Cerebellar cortex (tissue), 1 donor: ENCODE measurements at regions not wholly inside any gene's neighbourhood (a gene's known extent, or its start where the extent isn't known, plus 50 kb on each side); places are given as distances from the start of the nearest gene placed in this dataset.

Experiments
- DNase-seq: peaks from one replicate; pipeline ENCODE4 v3.0.0-alpha.2; 2015; ENCODE audit warnings: low spot score

GRCh38 chr17:65477600-65477999 lies 83.8 kb downstream of the AXIN2 start:
- DNase-seq = no peak

- DNase-seq = no peak
Measured at GRCh38 chr17:65474660-65475059, 86.8 kb downstream of the AXIN2 start.

- DNase-seq = no peak
Measured at GRCh38 chr17:65473985-65474384, 87.5 kb downstream of the AXIN2 start.

GRCh38 chr17:65473363-65473762 lies 88.1 kb downstream of the AXIN2 start:
- DNase-seq = no peak

GRCh38 chr17:65472666-65473309 lies 88.7 kb downstream of the AXIN2 start:
- no peak for DNase-seq

- DNase-seq = no peak
Measured at GRCh38 chr17:65470783-65471182, 90.7 kb downstream of the AXIN2 start.

GRCh38 chr17:65468321-65468720 lies 93.1 kb downstream of the AXIN2 start:
- no peak for DNase-seq

- DNase-seq = no peak
Measured at GRCh38 chr17:65467156-65467555, 94.3 kb downstream of the AXIN2 start.

- DNase-seq = no peak
Measured at GRCh38 chr17:65466547-65466946, 94.9 kb downstream of the AXIN2 start.

GRCh38 chr17:65463242-65463641 lies 98.2 kb downstream of the AXIN2 start:
- no peak for DNase-seq

- DNase-seq = no peak
Measured at GRCh38 chr17:65459677-65460347, 101.6 kb downstream of the AXIN2 start.

- DNase-seq = no peak
Measured at GRCh38 chr17:65457635-65458257, 103.7 kb downstream of the AXIN2 start.

- no peak for DNase-seq
Measured at GRCh38 chr17:65457183-65457582, 104.3 kb downstream of the AXIN2 start.

- DNase-seq = no peak
Measured at GRCh38 chr17:65456368-65457151, 104.9 kb downstream of the AXIN2 start.

GRCh38 chr17:65455972-65456343 lies 105.5 kb downstream of the AXIN2 start:
- DNase-seq = peak; percentile 20

GRCh38 chr17:65455154-65455971 lies 106.1 kb downstream of the AXIN2 start:
- no peak for DNase-seq

- DNase-seq = no peak
Measured at GRCh38 chr17:65453204-65453931, 108.1 kb downstream of the AXIN2 start.

GRCh38 chr17:65449495-65449894 lies 112.0 kb downstream of the AXIN2 start:
- DNase-seq = no peak

GRCh38 chr17:65447823-65448222 lies 113.6 kb downstream of the AXIN2 start:
- DNase-seq = no peak

GRCh38 chr17:65446838-65447526 lies 114.5 kb downstream of the AXIN2 start:
- no peak for DNase-seq

- DNase-seq = no peak
Measured at GRCh38 chr17:65446043-65446442, 115.4 kb downstream of the AXIN2 start.
